ENCODE measurements at regions not wholly inside any gene's neighbourhood (a gene's known extent, or its start where the extent isn't known, plus 50 kb on each side); places are given as distances from the start of the nearest gene placed in this dataset.

GRCh38 chr12:127287256-127287655, 979.7 kb upstream of the TMEM132C start:
- WGBS: 95% methylated on average over 11 of the region's 11 CpGs
- no peaks in the 10 kb centered on the region for H3K36me3 ChIP-seq
- no peak overlapping the region for H3K27ac ChIP-seq (replicated peaks in 1 of 4)
- peaks cover 0 to 14% (median 6%) of the 10 kb centered on the region in 4 donors for H3K4me1 ChIP-seq
- H3K27me3 ChIP-seq: no peaks in the 10 kb centered on the region
- H3K9me3 ChIP-seq: no peaks in the 10 kb centered on the region
- H3K4me3 ChIP-seq: no peak overlapping the region
- intact Hi-C loops (cut with DNase I): no loop called here
- no peak for DNase-seq (ENCODE audit: extremely low spot score)
- TF ChIP-seq EP300 (IDR thresholded peaks at IDR 0.05) (no peak), POLR2AphosphoS5 (IDR thresholded peaks at IDR 0.05) (no peak), CTCF (IDR thresholded peaks at IDR 0.05) (no peak), POLR2A (IDR thresholded peaks at IDR 0.05; ENCODE audit: low read depth) (no peak)

- H3K27ac ChIP-seq (replicated peaks in 1 of 4): no peak overlapping the region
- peaks cover 0 to 8% (median 0%) of the 10 kb centered on the region in 4 donors for H3K27me3 ChIP-seq
- H3K4me3 ChIP-seq: no peak overlapping the region
- intact Hi-C loops (cut with DNase I): no loop called here
- WGBS: 83% methylated on average over 4 of the region's 5 CpGs
- peaks cover 0 to under 1% (median 0%) of the 10 kb centered on the region in 4 donors for H3K4me1 ChIP-seq
- no peaks in the 10 kb centered on the region for H3K36me3 ChIP-seq
- no peaks in the 10 kb centered on the region for H3K9me3 ChIP-seq
- no peak for DNase-seq (ENCODE audit: extremely low spot score)
- TF ChIP-seq EP300 (IDR thresholded peaks at IDR 0.05) (no peak), CTCF (IDR thresholded peaks at IDR 0.05) (no peak), POLR2AphosphoS5 (IDR thresholded peaks at IDR 0.05) (no peak), POLR2A (IDR thresholded peaks at IDR 0.05; ENCODE audit: low read depth) (no peak)
These were observed 976.7 kb upstream of the TMEM132C start for GRCh38 chr12:127290251-127290650.

GRCh38 chr12:127292736-127293135, 974.2 kb upstream of the TMEM132C start:
- TF ChIP-seq CTCF (IDR thresholded peaks at IDR 0.05) (no peak), EP300 (IDR thresholded peaks at IDR 0.05) (no peak), POLR2A (IDR thresholded peaks at IDR 0.05; ENCODE audit: low read depth) (no peak), POLR2AphosphoS5 (IDR thresholded peaks at IDR 0.05) (no peak)
- WGBS: 93% methylated on average over 4 of the region's 6 CpGs
- Histone ChIP-seq H3K27ac (replicated peaks in 1 of 4) (no peak overlapping the region), H3K27me3 (peaks cover 0 to 8% (median 0%) of the 10 kb centered on the region in 4 donors), H3K4me3 (no peak overlapping the region), H3K9me3 (no peaks in the 10 kb centered on the region), H3K36me3 (no peaks in the 10 kb centered on the region), H3K4me1 (no peaks in the 10 kb centered on the region)
- DNase-seq (ENCODE audit: extremely low spot score): no peak
- intact Hi-C loops (cut with DNase I): no loop called here

DNA sequence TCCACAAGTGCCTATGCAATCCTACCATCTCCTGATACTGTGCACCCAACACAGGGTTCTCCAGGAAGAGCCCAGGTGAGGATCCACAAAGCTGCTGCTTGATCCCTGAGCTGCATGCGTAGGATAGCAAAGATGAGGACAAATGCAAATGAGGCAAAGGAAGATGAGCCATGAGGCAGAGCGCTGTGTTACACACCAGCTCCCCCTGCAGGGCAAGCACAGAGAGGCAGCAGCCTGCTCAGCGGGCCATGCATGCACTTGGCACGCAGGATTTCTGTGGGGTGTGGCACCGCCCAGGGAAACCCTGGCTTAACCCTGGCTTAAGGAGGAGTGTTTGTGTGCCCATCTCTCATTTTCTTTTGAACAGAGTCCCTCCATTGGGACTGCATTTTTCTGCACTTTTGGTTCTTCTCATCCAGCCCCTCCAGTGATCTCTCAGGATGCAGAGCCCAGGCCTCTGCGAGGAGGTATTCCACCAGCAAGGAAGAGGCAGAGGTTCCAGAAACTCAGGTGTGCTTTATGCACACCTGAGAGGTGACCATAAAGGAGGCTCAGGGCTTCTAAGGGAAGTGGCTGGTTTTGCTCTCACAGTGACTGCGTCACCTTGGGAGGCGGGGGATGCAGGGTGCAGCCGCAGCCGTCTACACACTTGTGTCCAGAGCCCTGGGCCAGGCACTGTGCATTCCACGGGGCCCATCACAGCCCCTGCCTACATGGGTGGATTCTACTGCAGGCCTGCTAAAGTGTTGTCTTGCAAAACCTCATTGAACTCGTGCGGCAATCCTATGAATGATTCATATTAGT, 973.3 kb upstream of the TMEM132C start:
- Histone ChIP-seq H3K27me3 (peaks cover 0 to 8% (median 0%) of the 10 kb centered on the region in 4 donors), H3K36me3 (no peaks in the 10 kb centered on the region), H3K4me1 (no peaks in the 10 kb centered on the region), H3K4me3 (no peak overlapping the region), H3K9me3 (no peaks in the 10 kb centered on the region), H3K27ac (replicated peaks in 1 of 4) (no peak overlapping the region)
- WGBS: 69% methylated on average over 13 of the region's 13 CpGs
- intact Hi-C loops (cut with DNase I): no loop called here
- TF ChIP-seq EP300 (IDR thresholded peaks at IDR 0.05) (no peak), POLR2A (IDR thresholded peaks at IDR 0.05; ENCODE audit: low read depth) (no peak), CTCF (IDR thresholded peaks at IDR 0.05) (peak; percentile 46 to 66 (median 59))
- no peak for DNase-seq (ENCODE audit: extremely low spot score)
